AG04450 (cell line): ENCODE measurements at regions not wholly inside any gene's neighbourhood (a gene's known extent, or its start where the extent isn't known, plus 50 kb on each side); places are given as distances from the start of the nearest gene placed in this dataset.
"Not testable (repeated sequence)": the region's sequence is repeated elsewhere in the genome, so short reads cannot be mapped to it uniquely, and the experiment has no call there.

ENCODE experiments used
- CTCF ChIA-PET: fragments of 300-600, 350-600 bp; formaldehyde crosslinking; extraction: SDS; loops from one replicate; lab custom pipeline; 2022; ENCODE audit warnings: antibody characterized with exemption, inconsistent platforms; lab: Charles Lee
- POLR2A ChIA-PET: fragments of 350-600 bp; formaldehyde crosslinking; extraction: SDS; loops from one replicate; lab custom pipeline; 2021; ENCODE audit warnings: antibody characterized with exemption, inconsistent platforms; lab: Yijun Ruan, JAX
- DNase-seq: peaks from one replicate; pipeline ENCODE4 v3.0.0-alpha.2; 2011; ENCODE audit warnings: low read depth, low spot score
- H3K27ac ChIP-seq: one replicate; pipeline ENCODE4 v1.5.1; 2012; ENCODE audit warnings: low read depth, low read length, control low read depth
- H3K27me3 ChIP-seq: one replicate; pipeline ENCODE4 v1.6.0; 2012; ENCODE audit warnings: low read length; ENCODE audit not compliant: control insufficient read depth, insufficient read depth
- H3K4me3 ChIP-seq: 2 replicates; pipeline ENCODE4 v1.5.1; 2011; ENCODE audit warnings: mild to moderate bottlenecking, low read depth, low read length, control low read depth
- H3K9me3 ChIP-seq: 2 replicates; pipeline ENCODE4 v1.5.1; 2012; ENCODE audit warnings: low read length; ENCODE audit not compliant: control insufficient read depth, insufficient read depth
- CTCF ChIP-seq: IDR thresholded peaks from 2 replicates; pipeline ENCODE4 v1.5.1; 2011; ENCODE audit warnings: low read depth, low read length, control low read depth, inconsistent platforms

- no peak for DNase-seq
- POLR2A ChIA-PET: no interaction called here
- Histone ChIP-seq H3K27me3 (no peaks in the 10 kb centered on the region), H3K9me3 (peaks cover 5% of the 10 kb centered on the region; the same call in 1 of the 2 replicates), H3K4me3 (no peak overlapping the region), H3K27ac (no peak overlapping the region)
- CTCF ChIA-PET: no interaction called here
- no peak for TF ChIP-seq CTCF
Measured at GRCh38 chrX:5306654-5307121, 922.0 kb downstream of the NLGN4X start.

DNA sequence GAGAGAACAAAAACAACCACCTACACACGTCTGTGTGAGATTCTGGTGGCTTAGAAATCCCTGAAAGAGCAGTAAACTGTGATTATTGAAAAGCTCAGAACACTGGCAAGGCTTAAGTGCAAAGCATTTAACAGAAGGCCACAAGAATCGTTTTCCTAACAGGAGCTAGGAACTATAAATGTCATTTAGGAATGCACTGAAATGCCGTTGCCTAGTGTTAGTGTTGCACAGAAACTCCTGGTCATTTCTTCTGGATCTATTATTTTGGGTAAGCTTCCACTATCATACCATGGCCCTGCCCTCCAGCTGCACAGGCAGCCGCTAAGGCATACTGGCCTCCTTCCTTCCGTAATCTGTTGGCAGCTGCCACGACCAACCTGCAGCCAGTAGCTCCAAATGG lies 923.2 kb downstream of the NLGN4X start:
- Histone ChIP-seq H3K9me3 (peaks cover 5% of the 10 kb centered on the region; the same call in 1 of the 2 replicates), H3K27me3 (no peaks in the 10 kb centered on the region), H3K27ac (no peak overlapping the region), H3K4me3 (no peak overlapping the region)
- no peak for DNase-seq
- TF ChIP-seq CTCF: no peak
- ChIA-PET POLR2A (no interaction called here), CTCF (no interaction called here)

DNA sequence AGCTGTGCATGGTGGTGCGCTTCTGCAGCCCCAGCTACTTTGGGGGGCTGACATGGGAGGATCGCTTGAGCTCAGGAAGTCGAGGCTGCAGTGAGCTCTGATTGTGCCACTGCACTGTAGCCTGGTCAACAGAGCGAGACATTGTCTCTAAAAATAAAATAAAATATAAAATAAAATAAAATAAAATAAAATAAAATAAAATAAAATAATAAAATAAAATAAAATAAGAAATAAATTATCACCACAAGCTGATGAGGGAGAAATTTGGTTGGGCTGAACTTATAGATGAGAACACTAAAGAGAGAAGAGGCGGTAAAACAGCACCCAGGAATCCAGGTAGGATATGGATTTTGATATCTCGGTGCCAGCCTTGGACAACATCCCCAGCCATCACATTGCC lies 933.7 kb downstream of the NLGN4X start:
- no peak overlapping the region for H3K4me3 ChIP-seq
- ChIA-PET POLR2A (no interaction called here), CTCF (no interaction called here)
- H3K9me3 ChIP-seq: no peaks in the 10 kb centered on the region; the same call in 1 of the 2 replicates
- DNase-seq: no peak
- no peak overlapping the region for H3K27ac ChIP-seq
- no peak for TF ChIP-seq CTCF
- H3K27me3 ChIP-seq: no peaks in the 10 kb centered on the region

GRCh38 chrX:5290635-5291034 lies 938.0 kb downstream of the NLGN4X start:
- POLR2A ChIA-PET: no interaction called here
- Histone ChIP-seq H3K27ac (no peak overlapping the region), H3K9me3 (no peaks in the 10 kb centered on the region; the same call in 1 of the 2 replicates), H3K4me3 (no peak overlapping the region), H3K27me3 (no peaks in the 10 kb centered on the region)
- DNase-seq: no peak
- CTCF ChIA-PET: no interaction called here
- TF ChIP-seq CTCF: no peak

GRCh38 chrX:5289949-5290348 lies 938.7 kb downstream of the NLGN4X start:
- CTCF ChIA-PET, H3K9me3 ChIP-seq, H3K27ac ChIP-seq, POLR2A ChIA-PET, H3K27me3 ChIP-seq, DNase-seq, H3K4me3 ChIP-seq: not testable (repeated sequence)

- Histone ChIP-seq H3K9me3 (peaks cover 4% of the 10 kb centered on the region), H3K27ac (no peak overlapping the region), H3K27me3 (no peaks in the 10 kb centered on the region), H3K4me3 (no peak overlapping the region)
- POLR2A ChIA-PET: no interaction called here
- no peak for DNase-seq
- CTCF ChIA-PET: no interaction called here
- no peak for TF ChIP-seq CTCF
Measured at GRCh38 chrX:5278908-5279307, 949.8 kb downstream of the NLGN4X start.
